ENCODE measurements at regions not wholly inside any gene's neighbourhood (a gene's known extent, or its start where the extent isn't known, plus 50 kb on each side); places are given as distances from the start of the nearest gene placed in this dataset.

- Histone ChIP-seq H3K9ac (no peak overlapping the region), H3K27me3 (ENCODE audit: insufficient read depth) (no peaks in the 10 kb centered on the region), H3K27ac (ENCODE audit: low read depth in 2 of 2, low read length in 1 of 2) (no peak overlapping the region), H3K4me3 (ENCODE audit: low read depth in 2 of 2, low read length in 1 of 2) (no peak overlapping the region), H4K20me1 (ENCODE audit: insufficient read depth) (no peaks in the 10 kb centered on the region), H3F3A (replicated peaks; ENCODE audit: insufficient read depth) (no peaks in the 10 kb centered on the region), H3K36me3 (replicated peaks in 1 of 2; ENCODE audit: control insufficient read depth in 1 of 2, insufficient read depth in 2 of 2, low read length in 1 of 2) (no peaks in the 10 kb centered on the region), H2AFZ (ENCODE audit: low read depth) (no peak overlapping the region), H3K4me2 (no peak overlapping the region), H3K4me1 (ENCODE audit: control insufficient read depth in 1 of 2, insufficient read depth in 2 of 2, low read depth in 1 of 2, low read length in 1 of 2) (peaks cover 0 to 30% of the 10 kb centered on the region in 2 experiments; a peak in 2 of 4 replicates), H3K79me2 (ENCODE audit: insufficient read depth) (no peaks in the 10 kb centered on the region), H3K9me3 (no peaks in the 10 kb centered on the region), H3K9me2 (no peaks in the 10 kb centered on the region)
- TF ChIP-seq SMC3 (IDR thresholded peaks at IDR 0.05; ENCODE audit: low read depth, low read length) (no peak), NFIC (IDR thresholded peaks at IDR 0.05; ENCODE audit: borderline replicate concordance) (no peak), RFX5 (IDR thresholded peaks at IDR 0.05; ENCODE audit: low read length) (no peak), SIN3A (IDR thresholded peaks at IDR 0.05; ENCODE audit: borderline replicate concordance, low read depth, low read length) (no peak), NRF1 (IDR thresholded peaks at IDR 0.05; ENCODE audit: low read depth, low read length) (no peak), YY1 (IDR thresholded peaks at IDR 0.05; ENCODE audit: low read depth) (no peak), RCOR1 (IDR thresholded peaks at IDR 0.05; ENCODE audit: low read length) (no peak), GABPA (IDR thresholded peaks at IDR 0.05; ENCODE audit: low read depth) (no peak), EZH2phosphoT487 (IDR thresholded peaks at IDR 0.05; ENCODE audit: borderline replicate concordance, low read depth) (no peak), POLR2AphosphoS5 (IDR thresholded peaks at IDR 0.05; ENCODE audit: low read depth, low read length) (no peak), JUND (IDR thresholded peaks at IDR 0.05) (no peak), FOSL2 (IDR thresholded peaks at IDR 0.05; ENCODE audit: borderline replicate concordance, low read depth) (no peak), RXRA (IDR thresholded peaks at IDR 0.05; ENCODE audit: borderline replicate concordance, low read depth) (no peak), CHD2 (IDR thresholded peaks at IDR 0.05; ENCODE audit: low read length, partially characterized antibody) (no peak), EP300 (IDR thresholded peaks at IDR 0.05; ENCODE audit: borderline replicate concordance in 1 of 2, low read depth in 1 of 2, low read length in 1 of 2) (no peak), FOXM1 (IDR thresholded peaks at IDR 0.05; ENCODE audit: low read depth) (no peak)
- TF ChIP-seq, protein P1, sequence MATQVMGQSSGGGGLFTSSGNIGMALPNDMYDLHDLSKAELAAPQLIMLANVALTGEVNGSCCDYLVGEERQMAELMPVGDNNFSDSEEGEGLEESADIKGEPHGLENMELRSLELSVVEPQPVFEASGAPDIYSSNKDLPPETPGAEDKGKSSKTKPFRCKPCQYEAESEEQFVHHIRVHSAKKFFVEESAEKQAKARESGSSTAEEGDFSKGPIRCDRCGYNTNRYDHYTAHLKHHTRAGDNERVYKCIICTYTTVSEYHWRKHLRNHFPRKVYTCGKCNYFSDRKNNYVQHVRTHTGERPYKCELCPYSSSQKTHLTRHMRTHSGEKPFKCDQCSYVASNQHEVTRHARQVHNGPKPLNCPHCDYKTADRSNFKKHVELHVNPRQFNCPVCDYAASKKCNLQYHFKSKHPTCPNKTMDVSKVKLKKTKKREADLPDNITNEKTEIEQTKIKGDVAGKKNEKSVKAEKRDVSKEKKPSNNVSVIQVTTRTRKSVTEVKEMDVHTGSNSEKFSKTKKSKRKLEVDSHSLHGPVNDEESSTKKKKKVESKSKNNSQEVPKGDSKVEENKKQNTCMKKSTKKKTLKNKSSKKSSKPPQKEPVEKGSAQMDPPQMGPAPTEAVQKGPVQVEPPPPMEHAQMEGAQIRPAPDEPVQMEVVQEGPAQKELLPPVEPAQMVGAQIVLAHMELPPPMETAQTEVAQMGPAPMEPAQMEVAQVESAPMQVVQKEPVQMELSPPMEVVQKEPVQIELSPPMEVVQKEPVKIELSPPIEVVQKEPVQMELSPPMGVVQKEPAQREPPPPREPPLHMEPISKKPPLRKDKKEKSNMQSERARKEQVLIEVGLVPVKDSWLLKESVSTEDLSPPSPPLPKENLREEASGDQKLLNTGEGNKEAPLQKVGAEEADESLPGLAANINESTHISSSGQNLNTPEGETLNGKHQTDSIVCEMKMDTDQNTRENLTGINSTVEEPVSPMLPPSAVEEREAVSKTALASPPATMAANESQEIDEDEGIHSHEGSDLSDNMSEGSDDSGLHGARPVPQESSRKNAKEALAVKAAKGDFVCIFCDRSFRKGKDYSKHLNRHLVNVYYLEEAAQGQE (IDR thresholded peaks at IDR 0.05; ENCODE audit: low read depth, low read length) = no peak
- TF ChIP-seq, protein P2, sequence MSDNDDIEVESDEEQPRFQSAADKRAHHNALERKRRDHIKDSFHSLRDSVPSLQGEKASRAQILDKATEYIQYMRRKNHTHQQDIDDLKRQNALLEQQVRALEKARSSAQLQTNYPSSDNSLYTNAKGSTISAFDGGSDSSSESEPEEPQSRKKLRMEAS (IDR thresholded peaks at IDR 0.05; ENCODE audit: low read depth) = no peak
- TF ChIP-seq, protein P3, sequence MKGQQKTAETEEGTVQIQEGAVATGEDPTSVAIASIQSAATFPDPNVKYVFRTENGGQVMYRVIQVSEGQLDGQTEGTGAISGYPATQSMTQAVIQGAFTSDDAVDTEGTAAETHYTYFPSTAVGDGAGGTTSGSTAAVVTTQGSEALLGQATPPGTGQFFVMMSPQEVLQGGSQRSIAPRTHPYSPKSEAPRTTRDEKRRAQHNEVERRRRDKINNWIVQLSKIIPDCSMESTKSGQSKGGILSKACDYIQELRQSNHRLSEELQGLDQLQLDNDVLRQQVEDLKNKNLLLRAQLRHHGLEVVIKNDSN (IDR thresholded peaks at IDR 0.05; ENCODE audit: borderline replicate concordance, low read depth) = no peak
- ChIA-PET POLR2A (interaction anchor here (0.7 kb wide), 1 partner anchor 70 kb away, joined by 3 read pairs; no protein-coding TSS in a partner anchor), CTCF (interaction anchor here (0.9 to 3.9 kb wide), 5 partner anchors 11 to 110 kb away, joined by 3 to 22 read pairs (median 3); no protein-coding TSS in a partner anchor)
- 96% methylated on average over 9 of the region's 10 CpGs for WGBS (ENCODE audit: low lambda C conversion rate)
- no peak for DNase-seq
These were observed 81.6 kb upstream of the GSE1 start for GRCh38 chr16:85531516-85531915.
